ENCODE measurements at regions not wholly inside any gene's neighbourhood (a gene's known extent, or its start where the extent isn't known, plus 50 kb on each side); places are given as distances from the start of the nearest gene placed in this dataset.

DNA sequence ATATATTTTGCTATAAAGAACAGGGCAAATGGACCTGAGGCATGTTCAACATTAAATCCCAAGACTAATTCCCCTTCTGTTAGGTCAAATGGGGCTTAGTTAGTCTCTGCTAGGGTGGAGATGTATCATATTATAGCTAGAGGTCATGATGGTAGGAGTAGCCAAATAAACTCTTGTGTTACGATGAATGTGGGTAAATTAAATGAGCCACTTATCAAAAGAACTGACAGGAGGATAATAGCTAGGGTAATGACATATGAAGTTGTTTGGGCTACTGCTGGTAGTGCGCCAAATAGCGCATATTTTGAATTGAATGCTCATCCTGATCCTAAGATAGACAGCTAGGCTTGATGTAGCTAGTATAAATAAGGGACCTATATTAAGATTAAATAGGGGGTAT is 445.0 kb downstream of the GXYLT1 start:
- TF ChIP-seq, protein P1, sequence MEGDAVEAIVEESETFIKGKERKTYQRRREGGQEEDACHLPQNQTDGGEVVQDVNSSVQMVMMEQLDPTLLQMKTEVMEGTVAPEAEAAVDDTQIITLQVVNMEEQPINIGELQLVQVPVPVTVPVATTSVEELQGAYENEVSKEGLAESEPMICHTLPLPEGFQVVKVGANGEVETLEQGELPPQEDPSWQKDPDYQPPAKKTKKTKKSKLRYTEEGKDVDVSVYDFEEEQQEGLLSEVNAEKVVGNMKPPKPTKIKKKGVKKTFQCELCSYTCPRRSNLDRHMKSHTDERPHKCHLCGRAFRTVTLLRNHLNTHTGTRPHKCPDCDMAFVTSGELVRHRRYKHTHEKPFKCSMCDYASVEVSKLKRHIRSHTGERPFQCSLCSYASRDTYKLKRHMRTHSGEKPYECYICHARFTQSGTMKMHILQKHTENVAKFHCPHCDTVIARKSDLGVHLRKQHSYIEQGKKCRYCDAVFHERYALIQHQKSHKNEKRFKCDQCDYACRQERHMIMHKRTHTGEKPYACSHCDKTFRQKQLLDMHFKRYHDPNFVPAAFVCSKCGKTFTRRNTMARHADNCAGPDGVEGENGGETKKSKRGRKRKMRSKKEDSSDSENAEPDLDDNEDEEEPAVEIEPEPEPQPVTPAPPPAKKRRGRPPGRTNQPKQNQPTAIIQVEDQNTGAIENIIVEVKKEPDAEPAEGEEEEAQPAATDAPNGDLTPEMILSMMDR (IDR thresholded peaks at IDR 0.05 in 8 of 11, conservative IDR thresholded peaks at IDR 0.05 in 3 of 11), result no peak
- TF ChIP-seq POLR2A (IDR thresholded peaks at IDR 0.05) (no peak), POLR2AphosphoS5 (IDR thresholded peaks at IDR 0.05) (no peak)
